HEK293T (cell line): ENCODE measurements at regions not wholly inside any gene's neighbourhood (a gene's known extent, or its start where the extent isn't known, plus 50 kb on each side); places are given as distances from the start of the nearest gene placed in this dataset.

Experiments used
- ARNT ChIP-seq: fragments of 450-650 bp; IDR thresholded peaks from 2 replicates; pipeline ENCODE4 v1.6.1; 2017; ENCODE audit warnings: mild to moderate bottlenecking
- BHLHE40 ChIP-seq: fragments of 450-650 bp; IDR thresholded peaks from 2 replicates; pipeline ENCODE4 v1.6.1; 2016; ENCODE audit warnings: mild to moderate bottlenecking, moderate library complexity, borderline replicate concordance
- CTBP1 ChIP-seq: fragments of 450-650 bp; IDR thresholded peaks from 2 replicates; pipeline ENCODE4 v1.6.1; 2016; ENCODE audit warnings: borderline replicate concordance
- ELF4 ChIP-seq: fragments of 450-650 bp; IDR thresholded peaks from 2 replicates; pipeline ENCODE4 v1.6.1; 2017; ENCODE audit warnings: antibody characterized with exemption
- FOXA1 ChIP-seq: fragments of 450-650 bp; IDR thresholded peaks from 2 replicates; pipeline ENCODE4 v1.6.1; 2016; ENCODE audit warnings: mild to moderate bottlenecking
- FOXK2 ChIP-seq: fragments of 450-650 bp; IDR thresholded peaks from 2 replicates; pipeline ENCODE4 v1.6.1; 2016; ENCODE audit warnings: mild to moderate bottlenecking
- FOXM1 ChIP-seq: fragments of 450-650 bp; IDR thresholded peaks from 2 replicates; pipeline ENCODE4 v1.6.1; 2017; ENCODE audit warnings: mild to moderate bottlenecking, borderline replicate concordance
- L3MBTL2 ChIP-seq: fragments of 450-650 bp; conservative IDR thresholded peaks from 2 replicates; pipeline ENCODE4 v1.6.1; 2016; ENCODE audit warnings: mild to moderate bottlenecking
- LEF1 ChIP-seq: fragments of 450-650 bp; IDR thresholded peaks from 2 replicates; pipeline ENCODE4 v1.6.1; 2017; ENCODE audit warnings: mild to moderate bottlenecking, borderline replicate concordance
- NFRKB ChIP-seq: fragments of 450-650 bp; IDR thresholded peaks from 2 replicates; pipeline ENCODE4 v1.6.1; 2016; ENCODE audit warnings: mild to moderate bottlenecking, moderate library complexity
- SP1 ChIP-seq: fragments of 450-650 bp; IDR thresholded peaks from 2 replicates; pipeline ENCODE4 v1.6.1; 2017
- SUZ12 ChIP-seq: fragments of 450-650 bp; IDR thresholded peaks from 2 replicates; pipeline ENCODE4 v1.6.1; 2016; ENCODE audit warnings: mild to moderate bottlenecking
- TARDBP ChIP-seq: fragments of 450-650 bp; IDR thresholded peaks from 2 replicates; pipeline ENCODE4 v1.6.1; 2016
- ZNF384 ChIP-seq: fragments of 450-650 bp; IDR thresholded peaks from 2 replicates; pipeline ENCODE4 v1.6.1; 2016

DNA sequence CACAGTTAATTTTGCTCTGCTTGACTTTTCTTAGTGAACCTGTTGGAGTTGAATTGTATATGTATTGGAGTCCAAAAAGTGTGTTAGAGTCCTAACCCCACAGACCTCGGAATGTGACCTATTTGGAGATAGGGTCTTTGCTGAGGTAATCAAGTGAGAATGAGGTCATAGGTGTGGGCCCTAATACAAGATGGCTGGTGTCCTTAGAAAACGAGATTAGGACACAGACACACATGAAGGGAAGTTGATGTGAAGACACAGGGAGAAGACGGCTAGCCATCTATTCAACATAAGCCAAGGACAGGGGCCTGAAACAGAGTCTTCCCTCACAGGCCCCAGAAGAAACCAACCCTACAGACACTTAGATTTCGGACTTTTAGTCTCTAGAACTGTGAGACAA lies 260.6 kb upstream of the NEBL start:
- TF ChIP-seq SUZ12, result no peak
- no peak for TF ChIP-seq SP1
- TF ChIP-seq LEF1, result no peak
- no peak for TF ChIP-seq NFRKB
- no peak for TF ChIP-seq ZNF384
- no peak for TF ChIP-seq TARDBP
- no peak for TF ChIP-seq ELF4
- no peak for TF ChIP-seq FOXM1
- no peak for TF ChIP-seq L3MBTL2
- no peak for TF ChIP-seq FOXK2
- no peak for TF ChIP-seq FOXA1
- no peak for TF ChIP-seq CTBP1
- no peak for TF ChIP-seq BHLHE40
- TF ChIP-seq ARNT, result no peak
